Tibial nerve (tissue), 4 donors: ENCODE measurements at regions not wholly inside any gene's neighbourhood (a gene's known extent, or its start where the extent isn't known, plus 50 kb on each side); places are given as distances from the start of the nearest gene placed in this dataset.
"Not testable (repeated sequence)": the region's sequence is repeated elsewhere in the genome, so short reads cannot be mapped to it uniquely, and the experiment has no call there.

Experiments used
- EP300 ChIP-seq, 2 donors: sonication (generic); formaldehyde crosslinking; IDR thresholded peaks; one replicate each; pipeline ENCODE4 v1.6.1; 2017; ENCODE audit warnings: antibody characterized with exemption in 2 of 2, mild to moderate bottlenecking in 1 of 2
- POLR2A ChIP-seq, 2 donors: fragments of 450-650 bp; IDR thresholded peaks; one replicate each; pipeline ENCODE4 v1.6.1; 2017; ENCODE audit warnings: antibody characterized with exemption in 2 of 2, mild to moderate bottlenecking in 2 of 2, moderate library complexity in 2 of 2
- TF ChIP-seq, protein P1 (sequence below), 5 experiments: fragments of 200-600 bp in 3 of 5; fragments of 450-650 bp in 2 of 5; sonication (generic) in 3 of 5; IDR thresholded peaks; one replicate each; pipeline ENCODE4 v1.5.1; 2016 to 2019; ENCODE audit warnings: antibody characterized with exemption in 5 of 5, mild to moderate bottlenecking in 3 of 5, moderate library complexity in 2 of 5

DNA sequence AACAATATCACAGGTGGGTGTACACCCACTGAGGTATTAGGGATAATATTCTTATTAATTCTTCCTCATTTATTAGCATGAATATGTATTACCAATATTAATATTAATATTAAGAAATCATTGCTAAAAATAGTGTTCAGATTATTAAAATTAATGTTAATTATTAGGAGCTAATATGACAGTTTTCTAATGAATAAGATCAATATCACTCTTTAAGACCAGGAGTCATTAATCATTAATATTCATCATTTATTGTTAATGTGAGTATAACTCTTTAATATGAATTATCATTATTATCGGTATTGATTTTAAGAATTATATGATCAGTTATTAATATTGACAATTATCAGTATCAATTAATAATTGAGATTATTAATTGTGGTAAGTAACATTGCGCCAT is 62.5 kb downstream of the DEFB131A start:
- TF ChIP-seq, protein P1, sequence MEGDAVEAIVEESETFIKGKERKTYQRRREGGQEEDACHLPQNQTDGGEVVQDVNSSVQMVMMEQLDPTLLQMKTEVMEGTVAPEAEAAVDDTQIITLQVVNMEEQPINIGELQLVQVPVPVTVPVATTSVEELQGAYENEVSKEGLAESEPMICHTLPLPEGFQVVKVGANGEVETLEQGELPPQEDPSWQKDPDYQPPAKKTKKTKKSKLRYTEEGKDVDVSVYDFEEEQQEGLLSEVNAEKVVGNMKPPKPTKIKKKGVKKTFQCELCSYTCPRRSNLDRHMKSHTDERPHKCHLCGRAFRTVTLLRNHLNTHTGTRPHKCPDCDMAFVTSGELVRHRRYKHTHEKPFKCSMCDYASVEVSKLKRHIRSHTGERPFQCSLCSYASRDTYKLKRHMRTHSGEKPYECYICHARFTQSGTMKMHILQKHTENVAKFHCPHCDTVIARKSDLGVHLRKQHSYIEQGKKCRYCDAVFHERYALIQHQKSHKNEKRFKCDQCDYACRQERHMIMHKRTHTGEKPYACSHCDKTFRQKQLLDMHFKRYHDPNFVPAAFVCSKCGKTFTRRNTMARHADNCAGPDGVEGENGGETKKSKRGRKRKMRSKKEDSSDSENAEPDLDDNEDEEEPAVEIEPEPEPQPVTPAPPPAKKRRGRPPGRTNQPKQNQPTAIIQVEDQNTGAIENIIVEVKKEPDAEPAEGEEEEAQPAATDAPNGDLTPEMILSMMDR (IDR thresholded peaks at IDR 0.05) = not testable (repeated sequence)
- TF ChIP-seq POLR2A, EP300 (IDR thresholded peaks at IDR 0.05): not testable (repeated sequence)
